ENCODE measurements at regions not wholly inside any gene's neighbourhood (a gene's known extent, or its start where the extent isn't known, plus 50 kb on each side); places are given as distances from the start of the nearest gene placed in this dataset.

- no peak for DNase-seq (ENCODE audit: low read depth, low spot score)
- in situ Hi-C loops (cut with HindIII; ENCODE audit: low pct_unique_long_range_greater_than_20kb, low sequenced_read_pairs), result no loop called here
Measured at GRCh38 chr2:65662654-65663432, 230.4 kb upstream of the SPRED2 start.

GRCh38 chr2:65661980-65662653, 229.7 kb upstream of the SPRED2 start:
- no peak for DNase-seq (ENCODE audit: low read depth, low spot score)
- in situ Hi-C loops (cut with HindIII; ENCODE audit: low pct_unique_long_range_greater_than_20kb, low sequenced_read_pairs), result no loop called here

GRCh38 chr2:65660340-65660739, 227.9 kb upstream of the SPRED2 start:
- in situ Hi-C loops (cut with HindIII; ENCODE audit: low pct_unique_long_range_greater_than_20kb, low sequenced_read_pairs), result no loop called here
- no peak for DNase-seq (ENCODE audit: low read depth, low spot score)

GRCh38 chr2:65658881-65659280, 226.5 kb upstream of the SPRED2 start:
- no peak for DNase-seq (ENCODE audit: low read depth, low spot score)
- in situ Hi-C loops (cut with HindIII; ENCODE audit: low pct_unique_long_range_greater_than_20kb, low sequenced_read_pairs), result no loop called here

- in situ Hi-C loops (cut with HindIII; ENCODE audit: low pct_unique_long_range_greater_than_20kb, low sequenced_read_pairs), result no loop called here
- DNase-seq (ENCODE audit: low read depth, low spot score), result no peak
Measured at GRCh38 chr2:65658266-65658665, 225.9 kb upstream of the SPRED2 start.

GRCh38 chr2:65656160-65656718, 223.8 kb upstream of the SPRED2 start:
- DNase-seq (ENCODE audit: low read depth, low spot score), result no peak
- in situ Hi-C loops (cut with HindIII; ENCODE audit: low pct_unique_long_range_greater_than_20kb, low sequenced_read_pairs), result no loop called here

- DNase-seq (ENCODE audit: low read depth, low spot score), result no peak
- in situ Hi-C loops (cut with HindIII; ENCODE audit: low pct_unique_long_range_greater_than_20kb, low sequenced_read_pairs), result no loop called here
Measured at GRCh38 chr2:65655000-65655399, 222.6 kb upstream of the SPRED2 start.

- in situ Hi-C loops (cut with HindIII; ENCODE audit: low pct_unique_long_range_greater_than_20kb, low sequenced_read_pairs), result no loop called here
Measured at GRCh38 chr2:65654496-65654895, 222.1 kb upstream of the SPRED2 start.

GRCh38 chr2:65652066-65652465, 219.7 kb upstream of the SPRED2 start:
- in situ Hi-C loops (cut with HindIII; ENCODE audit: low pct_unique_long_range_greater_than_20kb, low sequenced_read_pairs), result no loop called here
- no peak for DNase-seq (ENCODE audit: low read depth, low spot score)

More at GRCh38 chr2:65654496-65654895, 222.1 kb upstream of the SPRED2 start:
- no peak for DNase-seq (ENCODE audit: low read depth, low spot score)

- in situ Hi-C loops (cut with HindIII; ENCODE audit: low pct_unique_long_range_greater_than_20kb, low sequenced_read_pairs), result no loop called here
- no peak for DNase-seq (ENCODE audit: low read depth, low spot score)
Measured at GRCh38 chr2:65649811-65650589, 217.6 kb upstream of the SPRED2 start.

GRCh38 chr2:65647249-65647842, 214.9 kb upstream of the SPRED2 start:
- DNase-seq (ENCODE audit: low read depth, low spot score), result no peak
- in situ Hi-C loops (cut with HindIII; ENCODE audit: low pct_unique_long_range_greater_than_20kb, low sequenced_read_pairs), result no loop called here

- in situ Hi-C loops (cut with HindIII; ENCODE audit: low pct_unique_long_range_greater_than_20kb, low sequenced_read_pairs), result no loop called here
- no peak for DNase-seq (ENCODE audit: low read depth, low spot score)
Measured at GRCh38 chr2:65640793-65641103, 208.3 kb upstream of the SPRED2 start.

- in situ Hi-C loops (cut with HindIII; ENCODE audit: low pct_unique_long_range_greater_than_20kb, low sequenced_read_pairs), result no loop called here
- DNase-seq (ENCODE audit: low read depth, low spot score), result no peak
Measured at GRCh38 chr2:65639156-65639864, 206.9 kb upstream of the SPRED2 start.

- in situ Hi-C loops (cut with HindIII; ENCODE audit: low pct_unique_long_range_greater_than_20kb, low sequenced_read_pairs), result no loop called here
- DNase-seq (ENCODE audit: low read depth, low spot score), result peak; percentile 35
Measured at GRCh38 chr2:65638443-65638842, 206.0 kb upstream of the SPRED2 start.

GRCh38 chr2:65636813-65637483, 204.5 kb upstream of the SPRED2 start:
- in situ Hi-C loops (cut with HindIII; ENCODE audit: low pct_unique_long_range_greater_than_20kb, low sequenced_read_pairs), result no loop called here
- DNase-seq (ENCODE audit: low read depth, low spot score), result no peak

GRCh38 chr2:65636024-65636423, 203.6 kb upstream of the SPRED2 start:
- DNase-seq (ENCODE audit: low read depth, low spot score), result no peak
- in situ Hi-C loops (cut with HindIII; ENCODE audit: low pct_unique_long_range_greater_than_20kb, low sequenced_read_pairs), result no loop called here

GRCh38 chr2:65634304-65634703, 201.9 kb upstream of the SPRED2 start:
- DNase-seq (ENCODE audit: low read depth, low spot score), result peak; percentile 58
- in situ Hi-C loops (cut with HindIII; ENCODE audit: low pct_unique_long_range_greater_than_20kb, low sequenced_read_pairs), result no loop called here
